ENCODE measurements at regions not wholly inside any gene's neighbourhood (a gene's known extent, or its start where the extent isn't known, plus 50 kb on each side); places are given as distances from the start of the nearest gene placed in this dataset.

DNA sequence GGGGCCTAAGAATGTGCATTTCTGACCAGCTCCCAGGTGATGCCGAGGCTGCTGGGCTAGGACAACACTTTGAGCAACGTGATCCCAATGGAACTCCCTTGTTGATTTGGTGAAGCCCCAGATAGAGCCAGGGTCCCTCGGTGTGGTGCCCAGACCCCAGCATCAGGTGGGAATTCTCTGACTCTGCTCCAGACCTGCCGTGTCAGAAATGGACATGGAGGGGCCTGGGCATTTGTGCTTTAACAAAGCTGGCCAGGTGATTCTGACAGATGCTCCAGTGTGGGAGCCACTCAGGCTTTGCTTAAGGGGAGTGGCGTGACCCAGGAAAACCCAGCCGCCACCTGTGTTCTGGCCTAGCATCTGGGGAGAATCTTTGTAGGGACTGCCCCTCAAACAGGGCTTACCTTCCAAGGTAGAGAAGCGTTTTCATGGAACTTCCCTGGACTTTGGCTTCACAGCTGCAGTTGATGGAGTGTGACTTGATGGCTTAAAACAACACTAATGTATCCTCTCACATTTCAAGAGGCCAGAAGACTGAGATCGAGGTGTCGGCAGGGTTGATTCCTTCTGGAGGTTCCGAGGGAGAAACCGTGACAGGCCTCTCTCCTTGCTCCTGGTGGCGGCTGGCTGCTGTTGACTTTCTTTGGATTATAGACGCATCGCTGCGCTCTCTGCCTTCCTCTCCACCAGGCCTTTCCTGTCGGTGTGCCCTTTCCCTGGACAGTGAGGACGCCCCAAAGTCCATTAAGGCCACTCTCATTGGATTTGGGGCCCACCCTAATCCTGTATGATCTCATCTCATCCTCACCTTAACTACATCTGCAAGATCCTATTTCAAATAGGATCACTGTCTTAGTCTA is 57.0 kb upstream of the HDAC4 start (continued):
- TF ChIP-seq CBFB (CRISPR knock-in tag; IDR thresholded peaks at IDR 0.05) (no peak), RBM14 (IDR thresholded peaks at IDR 0.05; ENCODE audit: borderline replicate concordance, insufficient read depth, low read depth, low read length) (no peak)
- TF ChIP-seq, protein P1, sequence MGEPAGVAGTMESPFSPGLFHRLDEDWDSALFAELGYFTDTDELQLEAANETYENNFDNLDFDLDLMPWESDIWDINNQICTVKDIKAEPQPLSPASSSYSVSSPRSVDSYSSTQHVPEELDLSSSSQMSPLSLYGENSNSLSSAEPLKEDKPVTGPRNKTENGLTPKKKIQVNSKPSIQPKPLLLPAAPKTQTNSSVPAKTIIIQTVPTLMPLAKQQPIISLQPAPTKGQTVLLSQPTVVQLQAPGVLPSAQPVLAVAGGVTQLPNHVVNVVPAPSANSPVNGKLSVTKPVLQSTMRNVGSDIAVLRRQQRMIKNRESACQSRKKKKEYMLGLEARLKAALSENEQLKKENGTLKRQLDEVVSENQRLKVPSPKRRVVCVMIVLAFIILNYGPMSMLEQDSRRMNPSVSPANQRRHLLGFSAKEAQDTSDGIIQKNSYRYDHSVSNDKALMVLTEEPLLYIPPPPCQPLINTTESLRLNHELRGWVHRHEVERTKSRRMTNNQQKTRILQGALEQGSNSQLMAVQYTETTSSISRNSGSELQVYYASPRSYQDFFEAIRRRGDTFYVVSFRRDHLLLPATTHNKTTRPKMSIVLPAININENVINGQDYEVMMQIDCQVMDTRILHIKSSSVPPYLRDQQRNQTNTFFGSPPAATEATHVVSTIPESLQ (CRISPR knock-in tag; IDR thresholded peaks at IDR 0.05), result no peak
- TF ChIP-seq, protein P2, sequence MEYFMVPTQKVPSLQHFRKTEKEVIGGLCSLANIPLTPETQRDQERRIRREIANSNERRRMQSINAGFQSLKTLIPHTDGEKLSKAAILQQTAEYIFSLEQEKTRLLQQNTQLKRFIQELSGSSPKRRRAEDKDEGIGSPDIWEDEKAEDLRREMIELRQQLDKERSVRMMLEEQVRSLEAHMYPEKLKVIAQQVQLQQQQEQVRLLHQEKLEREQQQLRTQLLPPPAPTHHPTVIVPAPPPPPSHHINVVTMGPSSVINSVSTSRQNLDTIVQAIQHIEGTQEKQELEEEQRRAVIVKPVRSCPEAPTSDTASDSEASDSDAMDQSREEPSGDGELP (CRISPR knock-in tag; IDR thresholded peaks at IDR 0.05; ENCODE audit: borderline replicate concordance), result no peak

DNA sequence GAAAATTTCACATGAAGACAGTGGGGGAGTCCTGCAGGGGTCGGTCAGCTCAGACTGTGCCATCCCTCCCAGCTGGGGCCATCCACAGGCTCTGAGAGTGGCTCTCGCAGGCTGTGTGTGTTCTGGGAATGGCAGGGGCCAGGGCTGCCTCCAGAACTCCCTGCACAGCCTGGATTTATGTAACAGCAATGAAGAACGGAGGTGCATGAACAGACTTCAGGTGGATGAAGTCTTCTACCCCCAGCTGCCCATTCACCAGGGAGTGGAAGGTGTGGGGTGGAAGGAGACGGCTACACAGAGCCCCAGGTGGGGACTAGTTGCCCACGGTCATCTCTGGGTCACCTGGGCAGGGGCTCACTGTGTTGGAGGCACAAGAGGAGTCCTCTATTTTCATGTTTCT is 56.1 kb upstream of the HDAC4 start:
- H2AFZ ChIP-seq (ENCODE audit: low read depth, low read length), result no peak overlapping the region
- no peak overlapping the region for H3K27ac ChIP-seq (ENCODE audit: extremely low read depth, low read depth, low read length)
- ATAC-seq (no peak), DNase-seq (ENCODE audit: extremely low read depth in 1 of 4, low spot score in 3 of 4) (no peak), FAIRE-seq (no peak)
- no peak overlapping the region for H3K9ac ChIP-seq (ENCODE audit: insufficient read depth in 1 of 2, low read depth in 2 of 2, low read length in 2 of 2)
- no peaks in the 10 kb centered on the region for H3K9me1 ChIP-seq (ENCODE audit: control insufficient read depth, insufficient read depth, low read length)
- no peaks in the 10 kb centered on the region for H4K20me1 ChIP-seq (replicated peaks; ENCODE audit: control insufficient read depth, insufficient read depth, low read length)
- intact Hi-C loops (cut with micrococcal nuclease) (no loop called here), in situ Hi-C loops (cut with MboI) (no loop called here)
- H3K36me3 ChIP-seq (ENCODE audit: control insufficient read depth, insufficient read depth, low read length), result no peaks in the 10 kb centered on the region
- no TSS peak for BruUV-seq (replicated peaks)
- peaks cover 0 to 54% of the 10 kb centered on the region in 2 experiments; a peak in 2 of 5 replicates for H3K27me3 ChIP-seq (ENCODE audit: control insufficient read depth in 2 of 2, insufficient read depth in 2 of 2, low read length in 2 of 2)
- H3K9me3 ChIP-seq (replicated peaks; ENCODE audit: control insufficient read depth, insufficient read depth, low read depth, low read length), result no peaks in the 10 kb centered on the region
- H3K79me2 ChIP-seq (ENCODE audit: control insufficient read depth, insufficient read depth, low read length), result no peaks in the 10 kb centered on the region
- H3K4me1 ChIP-seq (replicated peaks in 1 of 2; ENCODE audit: control insufficient read depth in 2 of 2, insufficient read depth in 2 of 2, low read length in 2 of 2), result no peaks in the 10 kb centered on the region
- POLR2A ChIA-PET, result no interaction called here
- H3K4me3 ChIP-seq, result no peak overlapping the region
- no peak overlapping the region for H3K4me2 ChIP-seq (ENCODE audit: insufficient read depth, low read length)
- CTCF ChIA-PET (ENCODE audit: low intra/inter-chr PET ratio), result no interaction called here
- 0% methylated on average over 3 of the region's 5 CpGs for WGBS (ENCODE audit: insufficient coverage, low coverage, missing lambda C conversion rate)
- TF ChIP-seq GTF2A2 (tag; IDR thresholded peaks at IDR 0.05), result no peak
- TF ChIP-seq ARNT (IDR thresholded peaks at IDR 0.05), result no peak
- TF ChIP-seq BHLHE40 (IDR thresholded peaks at IDR 0.05; ENCODE audit: low read length), result no peak
- TF ChIP-seq KLF1 (tag; IDR thresholded peaks at IDR 0.05), result no peak
- no peak for TF ChIP-seq POLR2AphosphoS5 (IDR thresholded peaks at IDR 0.05; ENCODE audit: control insufficient read depth, insufficient read depth, low read depth, low read length)
- no peak for TF ChIP-seq ZNF224 (CRISPR knock-in tag; IDR thresholded peaks at IDR 0.05)
- TF ChIP-seq, protein P3, sequence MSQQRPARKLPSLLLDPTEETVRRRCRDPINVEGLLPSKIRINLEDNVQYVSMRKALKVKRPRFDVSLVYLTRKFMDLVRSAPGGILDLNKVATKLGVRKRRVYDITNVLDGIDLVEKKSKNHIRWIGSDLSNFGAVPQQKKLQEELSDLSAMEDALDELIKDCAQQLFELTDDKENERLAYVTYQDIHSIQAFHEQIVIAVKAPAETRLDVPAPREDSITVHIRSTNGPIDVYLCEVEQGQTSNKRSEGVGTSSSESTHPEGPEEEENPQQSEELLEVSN (IDR thresholded peaks at IDR 0.05; ENCODE audit: borderline replicate concordance in 1 of 2, extremely low read depth in 1 of 2, insufficient read depth in 1 of 2, insufficient read length in 1 of 2, low read depth in 1 of 2, low read length in 1 of 2, poor library complexity in 1 of 2, severe bottlenecking in 1 of 2), result no peak
- TF ChIP-seq ZNF174 (CRISPR knock-in tag; IDR thresholded peaks at IDR 0.05), result no peak
- TF ChIP-seq, protein P4, sequence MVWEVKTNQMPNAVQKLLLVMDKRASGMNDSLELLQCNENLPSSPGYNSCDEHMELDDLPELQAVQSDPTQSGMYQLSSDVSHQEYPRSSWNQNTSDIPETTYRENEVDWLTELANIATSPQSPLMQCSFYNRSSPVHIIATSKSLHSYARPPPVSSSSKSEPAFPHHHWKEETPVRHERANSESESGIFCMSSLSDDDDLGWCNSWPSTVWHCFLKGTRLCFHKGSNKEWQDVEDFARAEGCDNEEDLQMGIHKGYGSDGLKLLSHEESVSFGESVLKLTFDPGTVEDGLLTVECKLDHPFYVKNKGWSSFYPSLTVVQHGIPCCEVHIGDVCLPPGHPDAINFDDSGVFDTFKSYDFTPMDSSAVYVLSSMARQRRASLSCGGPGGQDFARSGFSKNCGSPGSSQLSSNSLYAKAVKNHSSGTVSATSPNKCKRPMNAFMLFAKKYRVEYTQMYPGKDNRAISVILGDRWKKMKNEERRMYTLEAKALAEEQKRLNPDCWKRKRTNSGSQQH (CRISPR knock-in tag; IDR thresholded peaks at IDR 0.05), result no peak
- TF ChIP-seq NR2F6 (CRISPR knock-in tag; IDR thresholded peaks at IDR 0.05), result no peak
